Retinal pigment epithelial cell (primary cell): ENCODE measurements at regions not wholly inside any gene's neighbourhood (a gene's known extent, or its start where the extent isn't known, plus 50 kb on each side); places are given as distances from the start of the nearest gene placed in this dataset.

Experiments
- DNase-seq: peaks from one replicate; pipeline ENCODE4 v3.0.0-alpha.2; 2010; ENCODE audit warnings: low read depth
- H3K4me3 ChIP-seq: 2 replicates; pipeline ENCODE4 v1.5.1; 2011; ENCODE audit warnings: mild to moderate bottlenecking, low read length, control low read depth, moderate library complexity
- TF ChIP-seq, protein P1 (sequence below): conservative IDR thresholded peaks from 2 replicates; pipeline ENCODE4 v1.5.1; 2011; ENCODE audit warnings: low read depth, low read length, control low read depth, inconsistent platforms

DNA sequence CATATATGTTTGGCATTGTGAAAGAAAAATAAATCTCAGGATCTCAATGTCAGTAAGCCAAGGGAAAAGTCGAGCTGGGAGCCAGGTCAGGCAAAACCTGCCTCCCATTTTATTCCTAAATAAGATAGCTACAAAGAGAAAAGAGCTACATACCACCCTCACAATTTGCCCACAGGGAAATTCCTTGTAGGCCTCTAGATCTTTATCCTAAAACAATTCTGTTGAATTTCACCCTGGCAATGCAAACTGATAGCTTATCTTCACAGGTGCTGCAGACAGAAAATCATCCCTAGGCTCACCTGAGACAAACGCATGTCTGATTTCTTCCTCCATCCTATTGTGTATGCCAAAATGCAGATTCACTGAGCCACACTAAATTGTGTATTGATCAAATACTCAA is 2587.1 kb downstream of the PCDH9 start:
- no peak for DNase-seq
- H3K4me3 ChIP-seq = no peak overlapping the region
- TF ChIP-seq, protein P1, sequence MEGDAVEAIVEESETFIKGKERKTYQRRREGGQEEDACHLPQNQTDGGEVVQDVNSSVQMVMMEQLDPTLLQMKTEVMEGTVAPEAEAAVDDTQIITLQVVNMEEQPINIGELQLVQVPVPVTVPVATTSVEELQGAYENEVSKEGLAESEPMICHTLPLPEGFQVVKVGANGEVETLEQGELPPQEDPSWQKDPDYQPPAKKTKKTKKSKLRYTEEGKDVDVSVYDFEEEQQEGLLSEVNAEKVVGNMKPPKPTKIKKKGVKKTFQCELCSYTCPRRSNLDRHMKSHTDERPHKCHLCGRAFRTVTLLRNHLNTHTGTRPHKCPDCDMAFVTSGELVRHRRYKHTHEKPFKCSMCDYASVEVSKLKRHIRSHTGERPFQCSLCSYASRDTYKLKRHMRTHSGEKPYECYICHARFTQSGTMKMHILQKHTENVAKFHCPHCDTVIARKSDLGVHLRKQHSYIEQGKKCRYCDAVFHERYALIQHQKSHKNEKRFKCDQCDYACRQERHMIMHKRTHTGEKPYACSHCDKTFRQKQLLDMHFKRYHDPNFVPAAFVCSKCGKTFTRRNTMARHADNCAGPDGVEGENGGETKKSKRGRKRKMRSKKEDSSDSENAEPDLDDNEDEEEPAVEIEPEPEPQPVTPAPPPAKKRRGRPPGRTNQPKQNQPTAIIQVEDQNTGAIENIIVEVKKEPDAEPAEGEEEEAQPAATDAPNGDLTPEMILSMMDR = no peak

DNA sequence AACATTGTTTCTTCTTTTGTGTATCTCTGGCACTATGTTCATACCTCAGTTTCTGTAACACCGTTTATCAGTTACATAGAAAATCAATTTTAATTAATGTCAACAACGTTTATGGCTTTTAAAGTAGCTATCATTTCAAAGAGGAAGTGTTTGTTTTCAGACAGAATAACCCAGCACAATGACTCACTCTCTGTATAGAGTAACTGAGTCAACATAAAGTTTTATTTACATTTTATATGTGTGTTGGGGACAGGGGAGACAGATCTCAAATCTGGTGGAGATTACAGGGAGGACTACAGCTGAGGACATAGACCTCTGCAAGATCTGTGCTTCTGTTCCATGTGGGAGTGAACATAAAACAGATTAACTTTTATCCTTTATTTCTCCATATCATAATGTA is 2590.1 kb downstream of the PCDH9 start:
- DNase-seq = no peak
- no peak overlapping the region for H3K4me3 ChIP-seq

DNA sequence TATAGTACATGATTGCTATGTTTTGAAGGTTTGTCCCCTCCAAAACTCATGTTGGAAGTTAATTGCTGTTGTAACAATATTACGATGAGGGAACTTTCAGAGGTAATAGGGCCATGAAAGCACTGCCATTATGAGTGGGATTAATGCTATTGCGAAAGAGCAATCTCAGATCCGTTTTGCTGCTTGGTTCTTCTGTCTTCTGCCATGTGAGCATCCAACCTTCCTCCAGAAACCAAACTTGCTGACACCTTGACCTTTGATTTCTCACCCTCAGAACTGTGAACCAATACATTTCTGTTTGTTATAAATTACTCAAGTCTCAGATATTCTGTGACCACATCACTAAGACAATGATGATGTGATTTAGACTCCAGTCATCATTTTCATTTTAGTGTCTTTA is 2590.9 kb downstream of the PCDH9 start:
- DNase-seq = no peak
- no peak overlapping the region for H3K4me3 ChIP-seq
- TF ChIP-seq, protein P1 = no peak

More for the DNA sequence above, 2590.1 kb downstream of the PCDH9 start:
- TF ChIP-seq, protein P1 = no peak

DNA sequence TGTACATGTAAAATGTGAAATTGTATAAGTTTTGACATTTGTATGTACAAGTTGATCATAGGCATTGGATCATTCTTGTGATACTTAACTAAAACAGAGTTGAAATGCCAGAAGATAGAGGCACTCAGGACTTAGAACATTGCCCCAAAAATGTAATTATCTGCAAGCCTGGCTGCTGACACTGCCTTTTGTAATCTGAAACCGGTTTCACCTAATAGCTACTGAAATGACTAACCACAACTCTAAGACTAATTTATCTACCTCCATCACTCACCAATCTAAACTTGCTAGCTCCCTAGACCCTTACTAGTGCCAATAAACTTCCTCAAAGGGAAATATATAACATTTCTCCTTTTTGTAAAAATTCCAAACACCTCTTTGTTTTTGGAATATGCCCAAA is 2596.2 kb downstream of the PCDH9 start:
- H3K4me3 ChIP-seq = no peak overlapping the region
- no peak for DNase-seq
- TF ChIP-seq, protein P1 = no peak

DNA sequence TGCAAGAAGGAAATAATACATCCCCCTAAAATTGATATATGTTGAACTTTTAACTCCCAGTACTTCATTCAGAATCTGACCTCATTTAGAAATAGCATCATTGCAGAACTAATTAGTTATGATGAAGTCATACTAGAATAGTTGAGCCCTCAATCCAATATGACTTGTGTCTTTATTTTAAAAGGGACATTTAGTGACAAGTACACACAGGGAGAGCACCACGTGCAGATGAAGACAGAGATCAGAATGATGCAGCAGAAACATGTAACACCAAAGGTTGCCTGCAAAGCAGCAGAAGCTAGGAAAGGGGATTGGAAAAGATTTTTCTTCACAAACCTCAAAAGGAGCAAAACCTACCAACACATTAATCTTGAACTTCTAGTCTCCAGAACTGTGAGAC is 2602.5 kb downstream of the PCDH9 start:
- DNase-seq = no peak
- no peak overlapping the region for H3K4me3 ChIP-seq
- TF ChIP-seq, protein P1 = no peak

GRCh38 chr13:64626105-64626504 is 2604.0 kb downstream of the PCDH9 start:
- H3K4me3 ChIP-seq = no peak overlapping the region
- DNase-seq = no peak
- TF ChIP-seq, protein P1 = no peak

- no peak overlapping the region for H3K4me3 ChIP-seq
- TF ChIP-seq, protein P1 = no peak
- DNase-seq = no peak
Observed at GRCh38 chr13:64617231-64617630, 2612.9 kb downstream of the PCDH9 start.
